ENCODE measurements at regions not wholly inside any gene's neighbourhood (a gene's known extent, or its start where the extent isn't known, plus 50 kb on each side); places are given as distances from the start of the nearest gene placed in this dataset.

DNA sequence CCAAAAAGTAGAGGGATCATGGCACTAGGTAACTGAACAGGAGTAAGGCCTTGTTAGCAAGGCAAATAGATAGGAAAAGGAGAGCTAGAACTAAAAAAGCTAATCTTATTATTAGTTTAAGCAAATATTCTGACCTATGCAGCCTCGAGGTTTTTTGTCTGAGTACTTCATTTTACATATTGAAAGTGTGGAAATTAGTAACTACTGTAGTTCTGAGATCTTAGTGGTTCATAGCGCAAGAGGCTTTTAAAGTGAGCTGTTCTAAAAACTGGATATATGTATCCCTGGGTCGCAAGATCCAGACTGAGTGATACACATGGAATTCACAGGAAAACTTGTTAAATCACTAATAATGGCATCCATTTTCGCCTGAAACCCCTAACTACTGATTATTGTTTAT lies 411.0 kb upstream of the SOX5 start:
- H3K9ac ChIP-seq (ENCODE audit: insufficient read depth, low read depth, low read length), result no peak overlapping the region
- no peaks in the 10 kb centered on the region for H3K79me2 ChIP-seq (ENCODE audit: insufficient read depth, low read length)
- H3K9me3 ChIP-seq (ENCODE audit: low read length), result no peaks in the 10 kb centered on the region
- DNase-seq (ENCODE audit: low spot score) (no peak), FAIRE-seq (no peak), ATAC-seq (peak; percentile 29; the same call in 2 of the 3 replicates)
- H3K27me3 ChIP-seq (ENCODE audit: control insufficient read depth in 1 of 2, insufficient read depth in 2 of 2, low read length in 2 of 2), result no peaks in the 10 kb centered on the region; a peak in 1 of 5 replicates
- H3K4me3 ChIP-seq (replicated peaks in 1 of 3; ENCODE audit: insufficient read depth in 1 of 3, low read depth in 2 of 3, low read length in 3 of 3), result no peak overlapping the region; a peak in 1 of 6 replicates
- no peak overlapping the region for H2AFZ ChIP-seq (ENCODE audit: low read length)
- H3K4me2 ChIP-seq (ENCODE audit: low read depth, low read length), result peak overlapping the region; percentile 28
- H4K20me1 ChIP-seq (ENCODE audit: insufficient read depth, low read length), result no peaks in the 10 kb centered on the region
- BruUV-seq (replicated peaks), result no TSS peak
- TF ChIP-seq ZNF20 (CRISPR knock-in tag; IDR thresholded peaks at IDR 0.05) (no peak), SMC3 (IDR thresholded peaks at IDR 0.05; ENCODE audit: low read length) (no peak), AGO2 (optimal IDR thresholded peaks at IDR 0.05; ENCODE audit: low read depth, low read length) (no peak), ZNF703 (CRISPR knock-in tag; IDR thresholded peaks at IDR 0.05; ENCODE audit: borderline replicate concordance) (no peak), SMAD1 (CRISPR knock-in tag; IDR thresholded peaks at IDR 0.05; ENCODE audit: borderline replicate concordance, low read depth) (no peak), MBNL3 (CRISPR knock-in tag; conservative IDR thresholded peaks at IDR 0.05) (no peak), SP140L (CRISPR knock-in tag; IDR thresholded peaks at IDR 0.05; ENCODE audit: borderline replicate concordance) (no peak)
- CTCF ChIA-PET (ENCODE audit: low intra/inter-chr PET ratio, low total read pairs), result no interaction called here
- in situ Hi-C loops (cut with HindIII; ENCODE audit: extremely low pct_ligation_motif_present, low pct_unique_long_range_greater_than_20kb) (no loop called here), intact Hi-C loops (cut with micrococcal nuclease; ENCODE audit: unreplicated experiment) (no loop called here)
- H3K36me3 ChIP-seq (replicated peaks in 1 of 2; ENCODE audit: control insufficient read depth in 1 of 2, insufficient read depth in 2 of 2, low read length in 2 of 2), result no peaks in the 10 kb centered on the region
- 40% methylated on average over 4 of the region's 4 CpGs for WGBS (ENCODE audit: low lambda C conversion rate)
- POLR2A ChIA-PET, result interaction anchor here (1.4 kb wide), 1 partner anchor 394 kb away, joined by 4 read pairs; no protein-coding TSS in a partner anchor
- no peak overlapping the region for H3K27ac ChIP-seq (ENCODE audit: extremely low read length, insufficient read depth, low read length)
- H3K4me1 ChIP-seq (ENCODE audit: insufficient read depth, low read length), result peaks cover 23% of the 10 kb centered on the region

DNA sequence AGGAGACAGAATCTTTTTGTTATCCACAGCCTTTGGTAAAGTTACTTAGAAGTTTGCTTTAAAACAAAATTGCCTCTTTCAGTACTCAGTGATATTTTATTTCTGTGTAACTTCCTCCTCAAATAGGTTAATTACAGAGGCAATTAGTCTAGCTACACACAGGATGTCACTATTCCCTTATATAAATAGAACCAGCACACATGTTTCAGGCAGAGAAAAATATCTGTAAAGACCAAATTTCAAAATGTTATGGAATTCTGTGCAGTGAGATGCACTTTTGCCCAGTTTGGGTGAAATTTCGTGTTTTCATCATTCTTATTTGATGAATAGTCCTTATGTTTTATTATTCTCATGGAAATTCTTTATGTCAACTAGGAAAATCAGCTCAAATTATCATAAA lies 410.6 kb upstream of the SOX5 start:
- no peak overlapping the region for H3K9ac ChIP-seq (ENCODE audit: insufficient read depth, low read depth, low read length)
- H3K36me3 ChIP-seq (replicated peaks in 1 of 2; ENCODE audit: control insufficient read depth in 1 of 2, insufficient read depth in 2 of 2, low read length in 2 of 2), result no peaks in the 10 kb centered on the region
- H3K4me1 ChIP-seq (ENCODE audit: insufficient read depth, low read length), result peaks cover 23% of the 10 kb centered on the region
- in situ Hi-C loops (cut with HindIII; ENCODE audit: extremely low pct_ligation_motif_present, low pct_unique_long_range_greater_than_20kb) (no loop called here), intact Hi-C loops (cut with micrococcal nuclease; ENCODE audit: unreplicated experiment) (no loop called here)
- 0% methylated on average over 1 of the region's 1 CpG for WGBS (ENCODE audit: low lambda C conversion rate)
- no peak for FAIRE-seq
- no peak overlapping the region for H3K27ac ChIP-seq (ENCODE audit: extremely low read length, insufficient read depth, low read length)
- H3K9me3 ChIP-seq (ENCODE audit: low read length), result no peaks in the 10 kb centered on the region
- no peak for DNase-seq (ENCODE audit: low spot score)
- H3K27me3 ChIP-seq (ENCODE audit: control insufficient read depth in 1 of 2, insufficient read depth in 2 of 2, low read length in 2 of 2), result no peaks in the 10 kb centered on the region; a peak in 1 of 5 replicates
- 0 out of 2 replicates have a peak overlapping the region, but pooled peaks have one; percentile 28 for H3K4me2 ChIP-seq (ENCODE audit: low read depth, low read length)
- no peak for TF ChIP-seq ZNF274 (CRISPR knock-in tag; IDR thresholded peaks at IDR 0.05)
- TF ChIP-seq, protein P1, sequence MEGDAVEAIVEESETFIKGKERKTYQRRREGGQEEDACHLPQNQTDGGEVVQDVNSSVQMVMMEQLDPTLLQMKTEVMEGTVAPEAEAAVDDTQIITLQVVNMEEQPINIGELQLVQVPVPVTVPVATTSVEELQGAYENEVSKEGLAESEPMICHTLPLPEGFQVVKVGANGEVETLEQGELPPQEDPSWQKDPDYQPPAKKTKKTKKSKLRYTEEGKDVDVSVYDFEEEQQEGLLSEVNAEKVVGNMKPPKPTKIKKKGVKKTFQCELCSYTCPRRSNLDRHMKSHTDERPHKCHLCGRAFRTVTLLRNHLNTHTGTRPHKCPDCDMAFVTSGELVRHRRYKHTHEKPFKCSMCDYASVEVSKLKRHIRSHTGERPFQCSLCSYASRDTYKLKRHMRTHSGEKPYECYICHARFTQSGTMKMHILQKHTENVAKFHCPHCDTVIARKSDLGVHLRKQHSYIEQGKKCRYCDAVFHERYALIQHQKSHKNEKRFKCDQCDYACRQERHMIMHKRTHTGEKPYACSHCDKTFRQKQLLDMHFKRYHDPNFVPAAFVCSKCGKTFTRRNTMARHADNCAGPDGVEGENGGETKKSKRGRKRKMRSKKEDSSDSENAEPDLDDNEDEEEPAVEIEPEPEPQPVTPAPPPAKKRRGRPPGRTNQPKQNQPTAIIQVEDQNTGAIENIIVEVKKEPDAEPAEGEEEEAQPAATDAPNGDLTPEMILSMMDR (CRISPR knock-in tag; IDR thresholded peaks at IDR 0.05), result peak; percentile 20; the same call in 1 of the 2 replicates
- ChIA-PET POLR2A (no interaction called here), CTCF (ENCODE audit: low intra/inter-chr PET ratio, low total read pairs) (no interaction called here)
- no peak overlapping the region for H3K4me3 ChIP-seq (replicated peaks in 1 of 3; ENCODE audit: insufficient read depth in 1 of 3, low read depth in 2 of 3, low read length in 3 of 3)
- no peak for ATAC-seq
- no peaks in the 10 kb centered on the region for H3K79me2 ChIP-seq (ENCODE audit: insufficient read depth, low read length)
- H2AFZ ChIP-seq (ENCODE audit: low read length), result no peak overlapping the region
- H4K20me1 ChIP-seq (ENCODE audit: insufficient read depth, low read length), result no peaks in the 10 kb centered on the region
- BruUV-seq (replicated peaks), result no TSS peak

Data from HepG2 (cell line).